Astrocyte (in vitro differentiated cells and primary cell): ENCODE measurements at regions not wholly inside any gene's neighbourhood (a gene's known extent, or its start where the extent isn't known, plus 50 kb on each side); places are given as distances from the start of the nearest gene placed in this dataset.

Source experiments
- DNase-seq: peaks from one replicate; pipeline ENCODE4 v3.0.0-alpha.2; 2010; ENCODE audit warnings: low read depth
- FAIRE-seq: peaks from 2 replicates; lab custom pipeline; 2011; peaks lifted over from hg19 to GRCh38; lab: Jason Lieb, UNC
- H2AFZ ChIP-seq: 2 replicates; pipeline ENCODE4 v1.6.0; 2012; ENCODE audit warnings: low read depth, low read length, inconsistent platforms
- H3K27ac ChIP-seq: 2 replicates; pipeline ENCODE4 v1.5.1; 2011; ENCODE audit warnings: low read depth, low read length, inconsistent platforms
- H3K27me3 ChIP-seq: 2 replicates; pipeline ENCODE4 v1.6.0; 2011; ENCODE audit warnings: low read length, inconsistent platforms; ENCODE audit not compliant: insufficient read depth
- H3K36me3 ChIP-seq: 2 replicates; pipeline ENCODE4 v1.5.1; 2011; ENCODE audit warnings: low read length, inconsistent platforms; ENCODE audit not compliant: insufficient read depth
- H3K4me1 ChIP-seq: 2 replicates; pipeline ENCODE4 v1.5.1; 2011; ENCODE audit warnings: low read length, inconsistent platforms; ENCODE audit not compliant: insufficient read depth
- H3K4me2 ChIP-seq: 2 replicates; pipeline ENCODE4 v1.6.0; 2012; ENCODE audit warnings: low read length, inconsistent platforms
- H3K4me3 ChIP-seq: 2 replicates; pipeline ENCODE4 v1.5.1; 2011; ENCODE audit warnings: low read depth, mild to moderate bottlenecking, low read length, inconsistent platforms; ENCODE audit not compliant: insufficient read depth
- H3K79me2 ChIP-seq: 2 replicates; pipeline ENCODE4 v1.6.0; 2012; ENCODE audit warnings: mild to moderate bottlenecking, low read length, inconsistent platforms; ENCODE audit not compliant: insufficient read depth
- H3K9ac ChIP-seq: 2 replicates; pipeline ENCODE4 v1.6.0; 2012; ENCODE audit warnings: mild to moderate bottlenecking, low read length, inconsistent platforms
- H3K9me3 ChIP-seq: 2 replicates; pipeline ENCODE4 v1.5.1; 2012; ENCODE audit warnings: low read depth, mild to moderate bottlenecking, low read length, inconsistent platforms; ENCODE audit not compliant: insufficient read depth
- H4K20me1 ChIP-seq: 2 replicates; pipeline ENCODE4 v1.6.0; 2012; ENCODE audit warnings: low read length, inconsistent platforms; ENCODE audit not compliant: insufficient read depth
- H3K27ac Mint-ChIP-seq: one replicate; pipeline ENCODE4 v1.8.0; 2021; ENCODE audit warnings: mild to moderate bottlenecking, mixed read lengths; ENCODE audit not compliant: unreplicated experiment
- H3K27me3 Mint-ChIP-seq: one replicate; pipeline ENCODE4 v1.8.0; 2021; ENCODE audit warnings: low read depth, mixed read lengths; ENCODE audit not compliant: unreplicated experiment
- H3K36me3 Mint-ChIP-seq: one replicate; pipeline ENCODE4 v1.8.0; 2021; ENCODE audit warnings: low read depth, mixed read lengths; ENCODE audit not compliant: unreplicated experiment
- H3K4me1 Mint-ChIP-seq: one replicate; pipeline ENCODE4 v1.8.0; 2021; ENCODE audit warnings: low read depth, mixed read lengths; ENCODE audit not compliant: unreplicated experiment
- H3K4me3 Mint-ChIP-seq: one replicate; pipeline ENCODE4 v1.8.0; 2021; ENCODE audit warnings: mild to moderate bottlenecking, moderate library complexity, mixed read lengths; ENCODE audit not compliant: unreplicated experiment
- H3K9me3 Mint-ChIP-seq: one replicate; pipeline ENCODE4 v1.8.0; 2021; ENCODE audit warnings: mild to moderate bottlenecking, mixed read lengths; ENCODE audit not compliant: unreplicated experiment
- EZH2 ChIP-seq: IDR thresholded peaks from 2 replicates; pipeline ENCODE4 v1.6.1; 2012; ENCODE audit warnings: mild to moderate bottlenecking, low read length, inconsistent platforms; ENCODE audit not compliant: insufficient read depth
- TF ChIP-seq, protein P1 (sequence below): IDR thresholded peaks from 2 replicates; pipeline ENCODE4 v1.5.1; 2011; ENCODE audit warnings: low read depth, mild to moderate bottlenecking, inconsistent platforms, low read length, moderate library complexity; ENCODE audit not compliant: insufficient read depth

DNA sequence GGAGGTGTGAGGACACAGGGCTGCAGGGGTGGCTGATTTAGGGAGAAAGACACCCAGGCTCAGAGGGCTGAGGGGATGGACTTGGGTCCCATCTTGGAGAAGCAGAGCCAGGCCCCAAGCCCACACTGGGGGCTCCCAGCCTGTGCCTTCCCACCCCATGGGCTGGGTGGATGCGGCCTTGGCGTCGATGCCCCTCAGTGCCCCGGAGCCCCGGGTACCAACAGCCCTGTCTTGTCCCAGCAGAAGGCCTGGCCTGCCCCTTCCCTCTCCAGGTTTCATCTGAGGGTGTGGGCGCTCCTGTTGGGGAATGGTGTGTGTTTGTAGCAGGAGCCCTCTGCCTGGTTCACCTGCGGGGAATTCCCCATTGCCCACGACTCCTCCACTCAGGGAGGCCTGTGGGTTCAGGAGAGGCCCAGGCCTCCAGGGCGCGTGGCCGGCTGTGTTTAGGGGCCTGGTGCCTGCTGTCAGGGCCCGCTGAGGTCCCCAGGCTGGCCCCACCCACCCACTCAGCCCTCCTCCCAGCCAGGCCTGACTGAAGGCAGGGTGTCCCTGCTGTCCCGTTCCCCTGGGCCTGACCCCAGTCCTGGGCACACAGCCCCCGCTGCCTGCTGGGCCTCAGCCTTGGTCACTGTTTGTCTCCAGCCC, 51.1 kb upstream of the BEGAIN start:
- Mint-ChIP-seq H3K27ac (no peak overlapping the region), H3K9me3 (peaks cover 2% of the 10 kb centered on the region), H3K4me3 (no peak overlapping the region), H3K36me3 (no peaks in the 10 kb centered on the region), H3K27me3 (peaks cover 52% of the 10 kb centered on the region), H3K4me1 (peaks cover 9% of the 10 kb centered on the region)
- Histone ChIP-seq H3K79me2 (no peaks in the 10 kb centered on the region), H4K20me1 (no peaks in the 10 kb centered on the region), H3K27ac (no peak overlapping the region), H3K27me3 (peaks cover 14% of the 10 kb centered on the region), H3K4me3 (no peak overlapping the region), H3K9me3 (no peaks in the 10 kb centered on the region), H3K4me2 (no peak overlapping the region), H3K36me3 (no peaks in the 10 kb centered on the region), H2AFZ (no peak overlapping the region), H3K9ac (no peak overlapping the region), H3K4me1 (peaks cover 16% of the 10 kb centered on the region)
- TF ChIP-seq, protein P1, sequence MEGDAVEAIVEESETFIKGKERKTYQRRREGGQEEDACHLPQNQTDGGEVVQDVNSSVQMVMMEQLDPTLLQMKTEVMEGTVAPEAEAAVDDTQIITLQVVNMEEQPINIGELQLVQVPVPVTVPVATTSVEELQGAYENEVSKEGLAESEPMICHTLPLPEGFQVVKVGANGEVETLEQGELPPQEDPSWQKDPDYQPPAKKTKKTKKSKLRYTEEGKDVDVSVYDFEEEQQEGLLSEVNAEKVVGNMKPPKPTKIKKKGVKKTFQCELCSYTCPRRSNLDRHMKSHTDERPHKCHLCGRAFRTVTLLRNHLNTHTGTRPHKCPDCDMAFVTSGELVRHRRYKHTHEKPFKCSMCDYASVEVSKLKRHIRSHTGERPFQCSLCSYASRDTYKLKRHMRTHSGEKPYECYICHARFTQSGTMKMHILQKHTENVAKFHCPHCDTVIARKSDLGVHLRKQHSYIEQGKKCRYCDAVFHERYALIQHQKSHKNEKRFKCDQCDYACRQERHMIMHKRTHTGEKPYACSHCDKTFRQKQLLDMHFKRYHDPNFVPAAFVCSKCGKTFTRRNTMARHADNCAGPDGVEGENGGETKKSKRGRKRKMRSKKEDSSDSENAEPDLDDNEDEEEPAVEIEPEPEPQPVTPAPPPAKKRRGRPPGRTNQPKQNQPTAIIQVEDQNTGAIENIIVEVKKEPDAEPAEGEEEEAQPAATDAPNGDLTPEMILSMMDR = no peak
- no peak for TF ChIP-seq EZH2
- FAIRE-seq (no peak), DNase-seq (no peak)

DNA sequence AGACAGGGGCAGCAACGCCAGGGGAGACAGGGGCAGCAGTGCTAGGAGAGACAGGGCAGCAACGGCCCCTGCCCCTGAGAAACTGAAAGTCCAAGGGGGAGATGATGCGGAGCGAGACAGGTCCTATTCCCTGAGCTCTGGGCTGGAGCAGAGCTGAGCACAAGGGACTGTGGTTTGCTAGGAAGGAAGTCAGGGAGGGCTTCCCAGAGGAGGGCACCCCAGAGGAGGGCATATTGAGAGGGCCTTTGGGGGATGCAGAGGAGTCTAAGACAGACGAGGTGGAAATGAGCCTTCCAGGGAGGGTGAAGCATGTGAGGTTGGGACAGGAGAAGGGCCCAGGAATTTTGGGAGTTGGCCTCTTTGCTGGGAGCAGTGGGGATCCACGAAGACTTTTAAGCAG, 52.1 kb upstream of the BEGAIN start:
- Mint-ChIP-seq H3K27ac (no peak overlapping the region), H3K4me3 (no peak overlapping the region), H3K27me3 (peaks cover 44% of the 10 kb centered on the region), H3K9me3 (no peaks in the 10 kb centered on the region), H3K36me3 (no peaks in the 10 kb centered on the region), H3K4me1 (peaks cover 9% of the 10 kb centered on the region)
- FAIRE-seq (no peak), DNase-seq (no peak)
- no peaks in the 10 kb centered on the region for H4K20me1 ChIP-seq
- no peaks in the 10 kb centered on the region for H3K79me2 ChIP-seq
- peaks cover 6% of the 10 kb centered on the region for H3K27me3 ChIP-seq
- H3K27ac ChIP-seq = no peak overlapping the region
- TF ChIP-seq, protein P1 = no peak
- TF ChIP-seq EZH2 = no peak
- no peak overlapping the region for H2AFZ ChIP-seq
- peaks cover 16% of the 10 kb centered on the region for H3K4me1 ChIP-seq
- H3K4me3 ChIP-seq = no peak overlapping the region
- no peaks in the 10 kb centered on the region for H3K36me3 ChIP-seq
- H3K9ac ChIP-seq = no peak overlapping the region
- no peaks in the 10 kb centered on the region for H3K9me3 ChIP-seq
- H3K4me2 ChIP-seq = no peak overlapping the region

DNA sequence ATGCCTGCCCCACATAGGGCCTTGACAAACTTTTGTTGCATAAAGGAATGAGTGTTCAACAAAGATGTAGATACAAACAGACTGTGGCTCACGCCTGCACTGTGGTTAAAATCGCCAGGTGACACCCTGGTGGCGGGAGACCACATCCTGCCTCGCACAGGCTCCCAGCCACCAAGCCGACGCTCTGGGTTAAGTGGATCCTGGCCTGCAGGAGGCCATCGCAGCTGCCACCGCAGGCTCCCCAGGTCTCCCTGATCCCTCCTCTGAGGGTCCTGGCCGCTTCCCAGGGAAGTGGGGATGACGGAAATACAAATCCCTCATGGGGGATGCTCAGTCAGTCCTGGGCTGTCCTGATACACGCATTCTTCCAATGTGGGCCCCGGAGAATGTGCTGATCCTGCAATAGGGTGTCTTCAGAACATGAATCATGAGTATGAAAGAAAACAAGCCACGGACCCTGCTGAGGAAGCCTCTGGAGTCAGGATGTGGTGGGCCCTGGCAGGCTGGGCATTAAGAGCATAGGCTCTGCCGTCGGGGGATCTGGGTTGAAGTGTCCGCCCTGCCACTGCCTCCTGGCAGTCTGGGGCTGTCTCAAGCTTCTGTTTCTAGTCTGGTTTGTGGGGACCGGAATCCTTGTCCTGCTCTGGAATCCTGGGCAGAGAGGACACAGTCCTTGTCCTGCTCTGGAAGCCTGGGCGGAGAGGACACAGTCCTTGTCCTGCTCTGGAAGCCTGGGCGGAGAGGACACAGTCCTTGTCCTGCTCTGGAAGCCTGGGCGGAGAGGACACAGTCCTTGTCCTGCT, 53.5 kb upstream of the BEGAIN start:
- H3K27ac ChIP-seq = no peak overlapping the region
- no peak overlapping the region for H3K4me3 ChIP-seq
- Mint-ChIP-seq H3K9me3 (no peaks in the 10 kb centered on the region), H3K4me1 (peaks cover 14% of the 10 kb centered on the region), H3K36me3 (no peaks in the 10 kb centered on the region), H3K27ac (peak overlapping the region; percentile 50), H3K4me3 (no peak overlapping the region), H3K27me3 (peaks cover 37% of the 10 kb centered on the region)
- peak overlapping the region; percentile 10 for H3K9ac ChIP-seq
- peaks cover 21% of the 10 kb centered on the region for H3K4me1 ChIP-seq
- H3K4me2 ChIP-seq = peak overlapping the region; percentile 52
- no peaks in the 10 kb centered on the region for H3K27me3 ChIP-seq
- DNase-seq = peak; percentile 72
- no peaks in the 10 kb centered on the region for H3K36me3 ChIP-seq
- H3K9me3 ChIP-seq = no peaks in the 10 kb centered on the region
- H4K20me1 ChIP-seq = no peaks in the 10 kb centered on the region
- no peak for FAIRE-seq
- H3K79me2 ChIP-seq = no peaks in the 10 kb centered on the region
- no peak overlapping the region for H2AFZ ChIP-seq
- no peak for TF ChIP-seq EZH2
- TF ChIP-seq, protein P1 = no peak
